HG02571 (cell line): ENCODE measurements at regions not wholly inside any gene's neighbourhood (a gene's known extent, or its start where the extent isn't known, plus 50 kb on each side); places are given as distances from the start of the nearest gene placed in this dataset.
A peak's percentile ranks its signal among the peaks of the same experiment; 100 is the strongest.
"Not testable (repeated sequence)": the region's sequence is repeated elsewhere in the genome, so short reads cannot be mapped to it uniquely, and the experiment has no call there.

Experiments
- ATAC-seq: cut with Tn5 transposase; IDR thresholded peaks from one replicate; pipeline ENCODE4 v1.9.1; 2021; ENCODE audit warnings: mild to moderate bottlenecking, moderate library complexity; ENCODE audit not compliant: unreplicated experiment

GRCh38 chr6:87772597-87773530 lies 70.8 kb upstream of the AKIRIN2 start:
- ATAC-seq = no peak

- ATAC-seq = no peak
Measured at GRCh38 chr6:87767478-87767877, 65.4 kb upstream of the AKIRIN2 start.

DNA sequence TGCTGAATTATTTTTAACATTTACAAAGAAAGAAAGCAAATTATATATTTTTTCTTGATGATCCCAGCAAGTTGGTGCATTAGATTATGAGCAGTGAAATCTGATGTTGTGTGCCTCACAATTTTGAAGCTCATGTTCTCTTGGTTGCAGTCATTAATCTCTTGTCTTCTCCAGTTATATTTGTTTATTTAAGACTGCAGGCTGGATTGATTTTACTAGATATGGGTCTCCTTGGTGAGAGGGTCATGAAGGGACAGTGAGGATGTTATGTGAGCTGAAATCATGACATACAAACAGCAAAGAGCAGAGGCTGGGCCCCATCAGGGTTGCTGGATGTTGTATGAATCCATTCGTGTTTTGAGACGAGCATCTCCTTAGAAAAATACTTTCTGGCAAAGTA lies 64.2 kb upstream of the AKIRIN2 start:
- ATAC-seq = no peak

DNA sequence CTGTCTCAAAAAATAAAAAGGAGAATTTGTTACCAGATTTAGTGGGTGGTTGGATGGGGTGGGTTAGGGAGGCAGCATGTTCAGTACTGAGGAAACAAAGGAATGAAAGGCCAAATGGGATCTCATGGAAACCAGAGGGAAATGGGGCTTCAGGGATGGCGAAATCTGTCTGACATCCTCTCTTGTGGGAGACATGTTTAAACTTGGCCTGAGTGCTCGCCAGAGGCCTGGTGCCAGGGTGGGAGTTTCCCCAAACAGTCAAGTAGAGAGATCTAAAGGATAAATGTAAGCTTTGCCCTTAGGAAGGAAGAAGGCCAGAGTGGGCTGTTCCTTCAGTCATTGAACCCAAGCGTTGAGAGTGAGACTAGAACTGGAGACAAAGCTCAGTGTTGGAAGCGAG lies 61.9 kb upstream of the AKIRIN2 start:
- ATAC-seq = no peak

DNA sequence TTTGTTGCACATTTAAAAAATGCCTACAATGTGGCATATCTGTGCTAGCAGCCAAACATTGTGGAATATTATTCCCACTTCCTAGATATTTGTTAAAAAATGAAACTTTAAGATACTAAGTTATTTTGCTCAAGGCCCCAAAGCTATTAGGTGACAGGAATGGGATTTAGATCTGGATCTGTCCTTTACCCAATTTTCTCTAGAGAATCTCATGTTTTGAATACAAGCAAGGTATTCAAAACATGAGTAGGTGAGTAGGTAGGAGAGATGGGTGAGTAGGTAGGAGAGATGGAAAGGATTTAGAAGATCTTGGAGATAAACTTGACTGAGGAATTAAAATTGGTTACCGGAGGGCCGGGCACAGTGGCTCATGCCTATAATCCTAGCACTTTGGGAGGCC lies 61.2 kb upstream of the AKIRIN2 start:
- ATAC-seq = no peak

- no peak for ATAC-seq
Measured at GRCh38 chr6:87762116-87762515, 60.1 kb upstream of the AKIRIN2 start.

DNA sequence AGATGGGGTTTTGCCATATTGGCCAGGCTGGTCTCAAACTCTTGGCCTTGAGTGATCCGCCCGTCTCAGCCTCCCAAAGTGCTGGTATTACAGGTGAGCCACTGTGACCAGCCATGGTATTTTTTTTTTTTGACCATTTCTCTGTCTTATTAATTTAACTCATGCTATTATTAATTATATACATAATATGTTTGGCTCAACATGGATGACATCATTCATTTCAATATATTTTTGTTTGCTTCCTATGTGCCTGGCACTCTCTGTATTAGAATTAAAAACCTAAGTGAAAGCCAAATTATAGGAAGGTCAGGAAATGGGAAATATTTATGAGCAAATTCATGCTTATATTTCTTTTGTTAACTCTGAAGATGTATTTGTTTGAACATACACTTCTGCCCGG lies 55.8 kb upstream of the AKIRIN2 start:
- ATAC-seq = no peak

DNA sequence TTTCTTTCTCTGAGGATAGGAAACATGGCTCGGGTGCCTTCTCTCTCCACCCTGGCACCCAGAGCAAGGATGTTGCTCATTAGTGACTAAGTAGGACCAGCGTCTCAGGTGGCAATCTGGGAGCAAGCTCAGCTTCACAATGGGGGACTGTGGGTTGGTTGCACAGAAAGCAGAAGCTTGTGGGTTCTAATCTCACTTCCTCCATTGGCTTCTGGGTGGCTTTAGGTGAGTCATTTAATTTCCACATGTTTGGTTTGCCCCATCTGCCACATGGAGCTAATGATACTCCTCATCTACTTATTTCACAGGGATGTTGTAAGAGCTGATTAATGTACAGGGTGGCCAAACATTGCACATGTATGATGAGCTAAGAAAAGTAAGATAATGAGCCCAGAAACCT lies 54.8 kb upstream of the AKIRIN2 start:
- peak; percentile 95 for ATAC-seq

DNA sequence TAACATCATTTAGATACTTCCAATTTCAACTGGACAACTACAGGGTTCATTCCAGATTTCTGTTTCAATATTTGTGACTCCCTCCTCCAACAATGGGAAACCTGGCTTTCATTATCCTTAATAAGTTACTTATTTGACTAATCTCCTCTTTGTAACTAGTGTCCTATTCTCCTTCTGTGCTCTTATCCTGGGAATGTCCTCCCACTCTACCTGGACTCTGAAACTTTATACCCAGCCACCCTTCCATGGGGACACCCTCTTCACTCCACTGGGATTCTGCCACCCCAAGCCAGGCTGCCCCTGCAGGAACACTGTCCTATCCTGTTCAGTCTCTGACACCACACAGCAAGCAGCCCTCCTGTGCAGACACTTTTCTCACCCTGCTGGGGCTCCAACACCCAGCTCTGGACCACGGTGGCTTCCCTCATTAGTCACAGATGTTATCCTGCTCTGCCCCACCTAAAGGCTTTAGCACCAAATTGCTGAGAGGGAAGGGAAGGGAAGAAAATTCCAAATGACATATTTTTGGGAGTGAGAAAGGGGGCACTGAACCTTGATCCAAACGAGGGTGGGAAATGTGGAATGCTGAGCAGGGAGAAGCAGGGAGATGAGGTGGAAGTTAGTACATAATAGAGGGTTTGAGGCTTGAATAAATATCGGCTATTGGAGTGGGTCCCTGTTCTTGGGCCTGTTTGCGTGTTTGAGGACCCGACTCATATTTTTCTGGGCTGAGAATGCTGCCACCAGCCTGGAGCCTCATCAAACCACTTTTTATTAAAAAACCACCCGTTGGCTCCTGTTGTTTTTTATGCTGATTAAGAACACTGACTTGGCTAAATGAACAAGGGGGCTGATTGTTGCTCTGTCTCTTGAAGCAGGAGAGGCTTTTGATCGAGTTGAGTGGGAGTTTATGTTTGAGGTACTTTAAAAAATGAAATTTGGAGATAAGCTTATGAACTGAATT lies 54.0 kb upstream of the AKIRIN2 start:
- ATAC-seq = no peak

DNA sequence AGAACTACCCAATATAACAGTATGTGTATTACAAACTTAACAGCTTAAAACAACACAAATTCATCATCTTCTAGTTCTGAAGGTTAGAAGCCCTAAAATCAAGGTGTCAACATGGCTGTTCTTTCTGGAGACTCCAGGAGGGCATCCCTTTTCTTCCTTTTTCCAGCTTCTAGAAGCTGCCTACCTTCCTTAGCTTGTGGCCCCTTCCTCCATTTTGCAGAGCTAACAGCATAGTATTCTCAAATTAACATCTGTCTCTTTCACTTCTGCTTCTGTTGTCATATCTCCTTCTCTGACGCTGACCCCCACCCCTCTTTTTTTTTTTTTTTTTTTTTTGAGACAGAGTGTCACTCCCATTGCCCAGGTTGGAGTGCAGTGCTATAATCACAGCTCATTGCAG lies 52.8 kb upstream of the AKIRIN2 start:
- no peak for ATAC-seq

GRCh38 chr6:87753131-87753685 lies 51.2 kb upstream of the AKIRIN2 start:
- no peak for ATAC-seq

DNA sequence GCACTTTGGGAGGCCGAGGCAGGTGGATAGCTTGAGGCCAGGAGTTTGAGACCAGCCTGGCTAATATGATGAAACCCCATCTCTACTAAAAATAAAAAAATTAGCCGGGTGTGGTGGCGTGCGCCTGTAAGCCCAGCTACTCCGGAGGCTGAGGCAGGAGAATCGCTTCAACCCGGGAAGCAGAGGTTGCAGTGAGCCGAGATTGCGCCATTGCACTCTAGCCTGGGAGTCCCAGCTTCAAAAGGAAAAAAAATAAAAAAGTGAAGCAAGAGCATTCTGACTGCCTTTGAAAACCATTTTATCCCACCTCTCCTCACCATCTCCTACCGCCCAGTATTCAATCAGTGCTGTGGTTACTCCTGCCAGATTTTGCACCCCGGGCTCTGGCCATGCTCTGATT lies 50.5 kb upstream of the AKIRIN2 start:
- ATAC-seq = not testable (repeated sequence)
